CD4-positive, alpha-beta T cell treated with Interleukin-2 at 100 ng/mL for 4 hours (primary cell): ENCODE measurements at regions not wholly inside any gene's neighbourhood (a gene's known extent, or its start where the extent isn't known, plus 50 kb on each side); places are given as distances from the start of the nearest gene placed in this dataset.
"Not testable (repeated sequence)": the region's sequence is repeated elsewhere in the genome, so short reads cannot be mapped to it uniquely, and the experiment has no call there.

Experiments used
- DNase-seq: peaks from one replicate; pipeline ENCODE4 v3.0.0-alpha.2; 2020; ENCODE audit warnings: low spot score

- no peak for DNase-seq
Observed at GRCh38 chr10:33899578-33900531, 565.4 kb upstream of the NRP1 start.

GRCh38 chr10:33897291-33897752, 562.9 kb upstream of the NRP1 start:
- DNase-seq: no peak

- DNase-seq: no peak
Observed at GRCh38 chr10:33893506-33893905, 559.0 kb upstream of the NRP1 start.

GRCh38 chr10:33889371-33889770, 554.9 kb upstream of the NRP1 start:
- DNase-seq: no peak

GRCh38 chr10:33887188-33887587, 552.7 kb upstream of the NRP1 start:
- DNase-seq: no peak

- DNase-seq: no peak
Observed at GRCh38 chr10:33886299-33886698, 551.8 kb upstream of the NRP1 start.

GRCh38 chr10:33884604-33885003, 550.1 kb upstream of the NRP1 start:
- DNase-seq: no peak

GRCh38 chr10:33883881-33884280, 549.4 kb upstream of the NRP1 start:
- no peak for DNase-seq

- no peak for DNase-seq
Observed at GRCh38 chr10:33882996-33883395, 548.5 kb upstream of the NRP1 start.

GRCh38 chr10:33880291-33880690, 545.8 kb upstream of the NRP1 start:
- no peak for DNase-seq

GRCh38 chr10:33878238-33878786, 543.8 kb upstream of the NRP1 start:
- no peak for DNase-seq

GRCh38 chr10:33876584-33877400, 542.3 kb upstream of the NRP1 start:
- DNase-seq: no peak

- DNase-seq: no peak
Observed at GRCh38 chr10:33875924-33876583, 541.6 kb upstream of the NRP1 start.

- no peak for DNase-seq
Observed at GRCh38 chr10:33871061-33871956, 536.8 kb upstream of the NRP1 start.

GRCh38 chr10:33869481-33869880, 535.0 kb upstream of the NRP1 start:
- DNase-seq: no peak

- no peak for DNase-seq
Observed at GRCh38 chr10:33869028-33869427, 534.6 kb upstream of the NRP1 start.

- not testable (repeated sequence) for DNase-seq
Observed at GRCh38 chr10:33867199-33867789, 532.8 kb upstream of the NRP1 start.

GRCh38 chr10:33863352-33863751, 528.9 kb upstream of the NRP1 start:
- no peak for DNase-seq

GRCh38 chr10:33862536-33863105, 528.2 kb upstream of the NRP1 start:
- no peak for DNase-seq

- DNase-seq: no peak
Observed at GRCh38 chr10:33861833-33862232, 527.4 kb upstream of the NRP1 start.
